Brain microvascular endothelial cell (primary cell): ENCODE measurements at regions not wholly inside any gene's neighbourhood (a gene's known extent, or its start where the extent isn't known, plus 50 kb on each side); places are given as distances from the start of the nearest gene placed in this dataset.

Experiments
- DNase-seq: peaks from one replicate; pipeline ENCODE4 v3.0.0-alpha.2; 2020
- H3K27ac ChIP-seq: fragments of 250-450 bp; sonication (Bioruptor Pico); 2 replicates; pipeline ENCODE4 v1.5.1; 2020; ENCODE audit warnings: mild to moderate bottlenecking, moderate library complexity
- H3K27me3 ChIP-seq: fragments of 250-450 bp; sonication (Bioruptor Pico); replicated peaks from 2 replicates; pipeline ENCODE4 v1.5.1; 2020; ENCODE audit warnings: mild to moderate bottlenecking
- H3K36me3 ChIP-seq: fragments of 250-450 bp; sonication (Bioruptor Pico); replicated peaks from 2 replicates; pipeline ENCODE4 v1.5.1; 2020; ENCODE audit warnings: mild to moderate bottlenecking
- H3K4me3 ChIP-seq: 2 replicates; pipeline ENCODE4 v1.5.1; 2011; ENCODE audit warnings: low read depth, mild to moderate bottlenecking, control low read depth, low read length, moderate library complexity
- in situ Hi-C: cut with HindIII; loops from 2 replicates; pipeline ENCODE4 v1.10.0; 2017; ENCODE audit warnings: low sequenced_read_pairs, low pct_ligation_motif_present
- TF ChIP-seq, protein P1 (sequence below): IDR thresholded peaks from 2 replicates; pipeline ENCODE4 v1.5.1; 2011; ENCODE audit warnings: low read depth, mild to moderate bottlenecking, moderate library complexity, low read length, control low read depth, inconsistent platforms; ENCODE audit errors: missing control alignments

GRCh38 chr18:75656035-75656434 lies 228.5 kb upstream of the SMIM21 start:
- in situ Hi-C loops = no loop called here
- no peaks in the 10 kb centered on the region for H3K36me3 ChIP-seq
- no peak overlapping the region for H3K27ac ChIP-seq
- TF ChIP-seq, protein P1, sequence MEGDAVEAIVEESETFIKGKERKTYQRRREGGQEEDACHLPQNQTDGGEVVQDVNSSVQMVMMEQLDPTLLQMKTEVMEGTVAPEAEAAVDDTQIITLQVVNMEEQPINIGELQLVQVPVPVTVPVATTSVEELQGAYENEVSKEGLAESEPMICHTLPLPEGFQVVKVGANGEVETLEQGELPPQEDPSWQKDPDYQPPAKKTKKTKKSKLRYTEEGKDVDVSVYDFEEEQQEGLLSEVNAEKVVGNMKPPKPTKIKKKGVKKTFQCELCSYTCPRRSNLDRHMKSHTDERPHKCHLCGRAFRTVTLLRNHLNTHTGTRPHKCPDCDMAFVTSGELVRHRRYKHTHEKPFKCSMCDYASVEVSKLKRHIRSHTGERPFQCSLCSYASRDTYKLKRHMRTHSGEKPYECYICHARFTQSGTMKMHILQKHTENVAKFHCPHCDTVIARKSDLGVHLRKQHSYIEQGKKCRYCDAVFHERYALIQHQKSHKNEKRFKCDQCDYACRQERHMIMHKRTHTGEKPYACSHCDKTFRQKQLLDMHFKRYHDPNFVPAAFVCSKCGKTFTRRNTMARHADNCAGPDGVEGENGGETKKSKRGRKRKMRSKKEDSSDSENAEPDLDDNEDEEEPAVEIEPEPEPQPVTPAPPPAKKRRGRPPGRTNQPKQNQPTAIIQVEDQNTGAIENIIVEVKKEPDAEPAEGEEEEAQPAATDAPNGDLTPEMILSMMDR = no peak
- DNase-seq = no peak
- H3K4me3 ChIP-seq = no peak overlapping the region
- H3K27me3 ChIP-seq = no peaks in the 10 kb centered on the region

DNA sequence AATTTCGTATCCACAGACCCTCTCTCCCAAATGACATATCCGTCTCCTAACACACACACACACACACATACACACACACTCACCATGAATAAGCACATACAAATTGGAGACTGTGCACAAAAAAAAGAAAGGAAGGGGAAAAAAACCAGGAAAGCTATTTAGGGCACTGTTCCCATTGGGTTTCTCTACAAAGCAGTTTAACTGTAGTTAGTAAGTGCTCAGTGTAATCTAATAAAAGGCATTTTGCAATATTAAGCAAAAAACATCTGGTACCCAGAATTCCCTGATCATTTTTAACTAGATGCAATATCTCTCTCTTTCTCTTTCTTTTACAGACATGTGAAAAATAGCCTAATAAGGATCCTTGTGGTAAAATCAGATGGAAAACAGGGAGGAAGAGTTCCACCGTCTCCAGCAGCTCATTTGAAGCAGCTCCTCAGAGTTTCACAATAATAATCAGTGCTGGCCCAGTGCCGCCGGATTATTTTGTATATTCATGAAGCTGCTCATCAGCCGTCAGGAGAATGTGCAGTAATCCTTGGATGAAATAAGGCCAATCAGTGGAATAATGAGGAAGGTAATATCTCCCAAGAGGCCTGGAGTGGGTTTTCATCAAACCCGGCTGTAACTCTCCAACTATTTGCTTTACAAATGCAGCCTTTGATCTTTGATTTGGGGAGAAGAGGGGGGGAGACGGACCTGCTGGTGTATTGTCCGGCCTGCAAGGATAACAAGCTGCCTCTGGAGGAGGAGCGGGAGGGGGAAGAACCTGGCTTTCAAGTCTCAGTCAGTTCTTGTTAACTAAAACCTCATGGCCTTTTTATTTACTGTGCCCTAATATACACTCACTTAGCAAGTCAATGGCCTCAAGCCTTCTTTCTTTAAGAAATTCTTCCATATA lies 227.6 kb upstream of the SMIM21 start:
- H3K27me3 ChIP-seq = no peaks in the 10 kb centered on the region
- TF ChIP-seq, protein P1 = no peak
- H3K4me3 ChIP-seq = no peak overlapping the region
- H3K27ac ChIP-seq = no peak overlapping the region
- in situ Hi-C loops = no loop called here
- no peaks in the 10 kb centered on the region for H3K36me3 ChIP-seq
- no peak for DNase-seq

DNA sequence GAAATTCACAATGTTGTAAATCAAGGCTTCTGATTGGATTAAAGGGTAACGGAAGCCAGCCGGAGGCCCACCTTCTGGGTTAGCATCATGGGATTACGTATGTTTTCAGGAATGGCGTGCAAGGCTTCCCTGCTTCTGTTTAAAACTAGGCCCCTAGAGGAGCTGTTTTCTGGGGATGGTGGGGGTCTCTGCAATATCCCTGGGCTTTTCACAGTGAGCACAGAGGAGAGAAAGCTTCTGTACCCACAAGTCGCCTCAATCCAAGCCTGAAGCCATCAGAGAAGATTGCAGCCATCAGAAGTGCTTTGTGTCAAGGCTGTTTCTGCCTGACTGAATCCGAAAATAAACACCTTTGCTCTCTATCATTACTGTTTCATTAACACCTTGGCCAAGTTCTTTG lies 226.9 kb upstream of the SMIM21 start:
- Histone ChIP-seq H3K4me3 (no peak overlapping the region), H3K36me3 (no peaks in the 10 kb centered on the region), H3K27ac (no peak overlapping the region), H3K27me3 (no peaks in the 10 kb centered on the region)
- no peak for DNase-seq
- in situ Hi-C loops = no loop called here
- TF ChIP-seq, protein P1 = no peak

- DNase-seq = no peak
- TF ChIP-seq, protein P1 = no peak
- in situ Hi-C loops = no loop called here
These were observed 225.0 kb upstream of the SMIM21 start for GRCh38 chr18:75652528-75652927.

DNA sequence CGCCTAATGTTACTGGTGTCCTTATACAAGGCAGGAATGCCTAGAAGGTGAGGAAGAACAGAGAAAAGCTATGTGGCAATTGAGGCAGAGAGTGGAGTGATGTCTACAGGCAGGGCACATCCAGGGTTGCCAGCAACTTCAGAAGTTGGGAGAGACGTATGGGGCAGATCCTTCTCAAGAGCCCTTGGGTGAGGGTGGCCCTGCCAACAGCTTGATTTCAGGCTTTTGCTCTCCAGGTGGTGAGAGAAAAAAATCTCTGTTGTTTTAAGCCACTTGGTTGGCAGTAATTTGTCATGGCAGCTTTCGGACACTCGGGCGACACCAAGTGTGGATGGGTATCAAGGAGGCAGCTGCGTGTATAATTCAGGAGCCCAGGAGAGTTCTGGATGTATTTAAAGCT lies 217.4 kb upstream of the SMIM21 start:
- Histone ChIP-seq H3K36me3 (no peaks in the 10 kb centered on the region), H3K4me3 (no peak overlapping the region), H3K27me3 (no peaks in the 10 kb centered on the region), H3K27ac (no peak overlapping the region)
- in situ Hi-C loops = no loop called here
- DNase-seq = no peak
- TF ChIP-seq, protein P1 = no peak

More at GRCh38 chr18:75652528-75652927, 225.0 kb upstream of the SMIM21 start:
- no peak overlapping the region for H3K4me3 ChIP-seq
- H3K27me3 ChIP-seq = no peaks in the 10 kb centered on the region
- H3K36me3 ChIP-seq = no peaks in the 10 kb centered on the region
- H3K27ac ChIP-seq = no peak overlapping the region
